HL-60 (cell line): ENCODE measurements at regions not wholly inside any gene's neighbourhood (a gene's known extent, or its start where the extent isn't known, plus 50 kb on each side); places are given as distances from the start of the nearest gene placed in this dataset.

ENCODE experiments used
- DNase-seq, 2 experiments: peaks; one replicate each; pipeline ENCODE4 v3.0.0-alpha.2; 2010 to 2020; ENCODE audit warnings: low read depth in 1 of 2, low spot score in 1 of 2
- H3K27ac ChIP-seq: fragments of 250-450 bp; sonication (Bioruptor Pico); replicated peaks from 2 replicates; pipeline ENCODE4 v1.5.1; 2020; ENCODE audit warnings: mild to moderate bottlenecking, moderate library complexity
- H3K27me3 ChIP-seq: fragments of 250-450 bp; sonication (Bioruptor Pico); 2 replicates; pipeline ENCODE4 v1.5.1; 2021; ENCODE audit warnings: mild to moderate bottlenecking, moderate library complexity; ENCODE audit not compliant: insufficient read depth, poor library complexity, severe bottlenecking
- H3K4me3 ChIP-seq: replicated peaks from 2 replicates; pipeline ENCODE4 v1.5.1; 2011; ENCODE audit warnings: mild to moderate bottlenecking, control low read depth, low read length; ENCODE audit not compliant: insufficient read depth
- GABPA ChIP-seq: IDR thresholded peaks from 2 replicates; pipeline ENCODE4 v1.6.1; 2012; ENCODE audit warnings: low read depth
- POLR2AphosphoS5 ChIP-seq: IDR thresholded peaks from 2 replicates; pipeline ENCODE4 v1.6.1; 2012; ENCODE audit warnings: low read depth
- SPI1 ChIP-seq: IDR thresholded peaks from 2 replicates; pipeline ENCODE4 v1.6.1; 2012; ENCODE audit warnings: low read depth, mild to moderate bottlenecking, borderline replicate concordance
- TF ChIP-seq, protein P1 (sequence below): IDR thresholded peaks from 2 replicates; pipeline ENCODE4 v1.6.1; 2012; ENCODE audit warnings: low read depth; ENCODE audit not compliant: insufficient replicate concordance
- TF ChIP-seq, protein P2 (sequence below): IDR thresholded peaks from one replicate; pipeline ENCODE4 v1.5.1; 2011; ENCODE audit warnings: low read length, control low read depth, inconsistent platforms; ENCODE audit not compliant: insufficient read depth

DNA sequence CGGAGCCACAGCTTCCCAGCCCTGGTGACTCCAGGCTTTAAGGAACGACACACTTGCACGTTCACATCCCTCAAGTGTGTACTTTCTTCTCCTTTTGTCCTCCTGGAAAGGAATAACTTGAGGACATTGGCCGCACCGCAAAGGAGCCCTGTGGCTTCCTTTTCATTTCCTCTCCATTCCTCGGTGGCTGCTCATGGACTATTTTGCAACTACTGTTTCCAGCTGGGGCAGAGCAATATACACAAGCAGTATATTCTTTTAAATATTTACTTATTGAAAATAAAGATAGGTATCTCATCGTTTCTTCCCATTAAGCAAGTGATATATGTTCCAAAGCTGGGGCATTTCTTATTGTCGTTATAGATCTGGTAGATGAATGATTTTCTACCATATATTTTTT lies 97.2 kb upstream of the LYZL1 start:
- TF ChIP-seq GABPA (no peak), SPI1 (no peak), POLR2AphosphoS5 (no peak)
- TF ChIP-seq, protein P1, sequence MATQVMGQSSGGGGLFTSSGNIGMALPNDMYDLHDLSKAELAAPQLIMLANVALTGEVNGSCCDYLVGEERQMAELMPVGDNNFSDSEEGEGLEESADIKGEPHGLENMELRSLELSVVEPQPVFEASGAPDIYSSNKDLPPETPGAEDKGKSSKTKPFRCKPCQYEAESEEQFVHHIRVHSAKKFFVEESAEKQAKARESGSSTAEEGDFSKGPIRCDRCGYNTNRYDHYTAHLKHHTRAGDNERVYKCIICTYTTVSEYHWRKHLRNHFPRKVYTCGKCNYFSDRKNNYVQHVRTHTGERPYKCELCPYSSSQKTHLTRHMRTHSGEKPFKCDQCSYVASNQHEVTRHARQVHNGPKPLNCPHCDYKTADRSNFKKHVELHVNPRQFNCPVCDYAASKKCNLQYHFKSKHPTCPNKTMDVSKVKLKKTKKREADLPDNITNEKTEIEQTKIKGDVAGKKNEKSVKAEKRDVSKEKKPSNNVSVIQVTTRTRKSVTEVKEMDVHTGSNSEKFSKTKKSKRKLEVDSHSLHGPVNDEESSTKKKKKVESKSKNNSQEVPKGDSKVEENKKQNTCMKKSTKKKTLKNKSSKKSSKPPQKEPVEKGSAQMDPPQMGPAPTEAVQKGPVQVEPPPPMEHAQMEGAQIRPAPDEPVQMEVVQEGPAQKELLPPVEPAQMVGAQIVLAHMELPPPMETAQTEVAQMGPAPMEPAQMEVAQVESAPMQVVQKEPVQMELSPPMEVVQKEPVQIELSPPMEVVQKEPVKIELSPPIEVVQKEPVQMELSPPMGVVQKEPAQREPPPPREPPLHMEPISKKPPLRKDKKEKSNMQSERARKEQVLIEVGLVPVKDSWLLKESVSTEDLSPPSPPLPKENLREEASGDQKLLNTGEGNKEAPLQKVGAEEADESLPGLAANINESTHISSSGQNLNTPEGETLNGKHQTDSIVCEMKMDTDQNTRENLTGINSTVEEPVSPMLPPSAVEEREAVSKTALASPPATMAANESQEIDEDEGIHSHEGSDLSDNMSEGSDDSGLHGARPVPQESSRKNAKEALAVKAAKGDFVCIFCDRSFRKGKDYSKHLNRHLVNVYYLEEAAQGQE, result no peak
- TF ChIP-seq, protein P2, sequence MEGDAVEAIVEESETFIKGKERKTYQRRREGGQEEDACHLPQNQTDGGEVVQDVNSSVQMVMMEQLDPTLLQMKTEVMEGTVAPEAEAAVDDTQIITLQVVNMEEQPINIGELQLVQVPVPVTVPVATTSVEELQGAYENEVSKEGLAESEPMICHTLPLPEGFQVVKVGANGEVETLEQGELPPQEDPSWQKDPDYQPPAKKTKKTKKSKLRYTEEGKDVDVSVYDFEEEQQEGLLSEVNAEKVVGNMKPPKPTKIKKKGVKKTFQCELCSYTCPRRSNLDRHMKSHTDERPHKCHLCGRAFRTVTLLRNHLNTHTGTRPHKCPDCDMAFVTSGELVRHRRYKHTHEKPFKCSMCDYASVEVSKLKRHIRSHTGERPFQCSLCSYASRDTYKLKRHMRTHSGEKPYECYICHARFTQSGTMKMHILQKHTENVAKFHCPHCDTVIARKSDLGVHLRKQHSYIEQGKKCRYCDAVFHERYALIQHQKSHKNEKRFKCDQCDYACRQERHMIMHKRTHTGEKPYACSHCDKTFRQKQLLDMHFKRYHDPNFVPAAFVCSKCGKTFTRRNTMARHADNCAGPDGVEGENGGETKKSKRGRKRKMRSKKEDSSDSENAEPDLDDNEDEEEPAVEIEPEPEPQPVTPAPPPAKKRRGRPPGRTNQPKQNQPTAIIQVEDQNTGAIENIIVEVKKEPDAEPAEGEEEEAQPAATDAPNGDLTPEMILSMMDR, result no peak
- no peak overlapping the region for H3K27ac ChIP-seq
- DNase-seq, result peak in 1 of 2 experiments; percentile 19
- H3K27me3 ChIP-seq, result peaks cover 2% of the 10 kb centered on the region
- no peak overlapping the region for H3K4me3 ChIP-seq

DNA sequence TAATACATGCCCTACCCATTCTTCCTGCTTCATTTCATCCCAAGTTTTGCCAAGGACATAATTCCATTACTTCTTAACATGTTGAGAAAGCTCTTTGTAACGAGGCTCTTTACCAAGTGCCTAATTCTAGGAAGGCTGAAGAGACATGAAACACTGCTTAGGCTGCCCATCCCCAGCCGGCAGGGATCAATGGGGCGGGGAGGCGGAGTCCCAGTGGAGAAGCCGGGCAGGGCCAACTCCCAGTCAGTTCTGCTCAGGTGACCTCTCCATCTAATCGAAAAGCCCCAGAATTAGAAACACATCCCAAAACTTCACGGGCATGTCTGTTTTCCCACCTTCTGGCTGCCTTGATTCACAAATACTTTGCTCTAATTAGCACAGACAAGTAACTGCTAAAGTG lies 89.5 kb upstream of the LYZL1 start:
- Histone ChIP-seq H3K27ac (no peak overlapping the region), H3K27me3 (no peaks in the 10 kb centered on the region), H3K4me3 (no peak overlapping the region)
- no peak for DNase-seq
- TF ChIP-seq SPI1 (no peak), POLR2AphosphoS5 (no peak), GABPA (no peak)
- TF ChIP-seq, protein P1, result no peak
- TF ChIP-seq, protein P2, result no peak

DNA sequence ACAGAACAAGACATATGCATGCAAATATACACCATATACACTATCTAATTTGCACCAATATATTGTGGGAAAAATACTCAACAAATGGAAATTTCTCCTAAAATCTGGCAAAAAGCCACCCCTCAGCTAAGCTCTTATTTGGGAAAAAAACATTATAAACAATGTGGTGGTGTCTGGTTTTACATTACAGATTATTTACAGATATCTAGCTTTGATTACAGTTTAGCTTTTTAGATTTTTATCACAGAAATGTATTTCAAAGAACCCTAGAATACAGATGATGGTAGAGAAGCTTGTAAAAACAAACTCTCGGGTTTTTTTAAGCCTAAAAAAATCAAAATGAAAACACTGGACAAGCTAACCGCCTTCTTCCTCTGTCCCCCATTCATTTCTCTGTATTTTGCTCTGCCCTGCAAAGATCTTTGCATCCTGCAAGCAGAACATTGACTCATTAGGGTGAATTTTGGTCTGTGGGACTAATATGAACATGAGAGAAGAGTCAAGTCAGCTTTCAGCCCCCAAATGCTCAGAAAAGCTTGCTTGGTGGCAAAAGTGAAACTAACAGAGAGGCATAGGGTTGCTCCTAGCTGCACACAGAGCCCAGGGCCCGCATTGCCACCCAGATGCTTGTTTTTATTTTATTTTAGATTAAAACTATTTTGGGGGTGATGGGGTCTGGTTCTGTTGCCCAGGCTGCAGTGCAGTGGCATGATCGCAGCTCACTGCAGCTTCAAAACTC lies 88.8 kb upstream of the LYZL1 start:
- TF ChIP-seq, protein P2, result no peak
- no peak for TF ChIP-seq SPI1
- no peak for TF ChIP-seq POLR2AphosphoS5
- TF ChIP-seq, protein P1, result no peak
- DNase-seq, result no peak
- Histone ChIP-seq H3K4me3 (no peak overlapping the region), H3K27ac (no peak overlapping the region), H3K27me3 (no peaks in the 10 kb centered on the region)
